MM.1S (cell line): ENCODE measurements at regions not wholly inside any gene's neighbourhood (a gene's known extent, or its start where the extent isn't known, plus 50 kb on each side); places are given as distances from the start of the nearest gene placed in this dataset.

Experiments used
- EZH2phosphoT487 ChIP-seq: fragments of 300-600 bp; sonication (generic); IDR thresholded peaks from 2 replicates; pipeline ENCODE4 v1.6.1; 2018; ENCODE audit warnings: antibody characterized with exemption, low read length
- TF ChIP-seq, protein P1 (sequence below): fragments of 300-600 bp; sonication (generic); IDR thresholded peaks from 2 replicates; pipeline ENCODE4 v1.5.1; 2016; ENCODE audit warnings: antibody characterized with exemption, low read length, mixed read lengths

DNA sequence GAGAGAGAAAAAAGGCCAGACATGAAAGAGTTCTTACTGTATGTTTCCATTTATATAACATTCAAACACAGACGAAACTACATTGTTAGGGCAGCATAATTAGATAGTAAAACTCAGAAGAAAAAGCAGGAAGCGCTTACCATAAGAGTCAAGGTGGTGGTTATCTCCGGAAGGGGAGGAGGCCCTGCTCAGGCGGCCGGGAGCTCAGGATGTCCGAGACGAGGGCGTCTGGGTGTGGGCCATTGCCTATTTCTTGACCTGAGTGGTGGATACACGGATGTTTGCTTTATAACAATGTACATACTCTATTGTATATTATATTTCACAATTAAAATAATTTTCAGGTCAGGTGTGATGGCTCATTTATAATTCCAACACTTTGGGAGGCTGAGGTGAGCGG is 80.9 kb upstream of the COL5A1 start:
- TF ChIP-seq, protein P1, sequence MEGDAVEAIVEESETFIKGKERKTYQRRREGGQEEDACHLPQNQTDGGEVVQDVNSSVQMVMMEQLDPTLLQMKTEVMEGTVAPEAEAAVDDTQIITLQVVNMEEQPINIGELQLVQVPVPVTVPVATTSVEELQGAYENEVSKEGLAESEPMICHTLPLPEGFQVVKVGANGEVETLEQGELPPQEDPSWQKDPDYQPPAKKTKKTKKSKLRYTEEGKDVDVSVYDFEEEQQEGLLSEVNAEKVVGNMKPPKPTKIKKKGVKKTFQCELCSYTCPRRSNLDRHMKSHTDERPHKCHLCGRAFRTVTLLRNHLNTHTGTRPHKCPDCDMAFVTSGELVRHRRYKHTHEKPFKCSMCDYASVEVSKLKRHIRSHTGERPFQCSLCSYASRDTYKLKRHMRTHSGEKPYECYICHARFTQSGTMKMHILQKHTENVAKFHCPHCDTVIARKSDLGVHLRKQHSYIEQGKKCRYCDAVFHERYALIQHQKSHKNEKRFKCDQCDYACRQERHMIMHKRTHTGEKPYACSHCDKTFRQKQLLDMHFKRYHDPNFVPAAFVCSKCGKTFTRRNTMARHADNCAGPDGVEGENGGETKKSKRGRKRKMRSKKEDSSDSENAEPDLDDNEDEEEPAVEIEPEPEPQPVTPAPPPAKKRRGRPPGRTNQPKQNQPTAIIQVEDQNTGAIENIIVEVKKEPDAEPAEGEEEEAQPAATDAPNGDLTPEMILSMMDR = no peak
- no peak for TF ChIP-seq EZH2phosphoT487
